HCT116 (cell line): ENCODE measurements at regions not wholly inside any gene's neighbourhood (a gene's known extent, or its start where the extent isn't known, plus 50 kb on each side); places are given as distances from the start of the nearest gene placed in this dataset.

Experiments
- ATAC-seq: fragments of 200-7000 bp; cut with Tn5 transposase; 2 replicates; pipeline ENCODE4 v1.9.1; 2020; ENCODE audit warnings: mild to moderate bottlenecking, moderate library complexity
- BruUV-seq: library from RNA; stranded (reverse); fragments of 400-500 nt; replicated peaks from 2 replicates; lab custom pipeline; 2021; lab: Mats Ljungman, UMichigan
- CTCF ChIA-PET: fragments of 300-600 bp; sonication (Branson Sonifier 250); formaldehyde crosslinking; loops from one replicate; lab custom pipeline; 2021; ENCODE audit warnings: antibody characterized with exemption; lab: Charles Lee
- POLR2A ChIA-PET: fragments of 300-600, 350-600 bp; sonication (Branson Sonifier 250); formaldehyde crosslinking; loops from one replicate; lab custom pipeline; 2021; ENCODE audit warnings: antibody characterized with exemption; lab: Charles Lee
- RAD21 ChIA-PET, 2 experiments: fragments of 300-600 bp; sonication (Branson Sonifier 250); formaldehyde crosslinking; loops; one replicate each; lab custom pipeline; 2023; ENCODE audit warnings: low total read pairs in 2 of 2; ENCODE audit not compliant: uncharacterized antibody in 2 of 2, unreplicated experiment in 2 of 2, low non-redundant PET in 1 of 2; lab: Charles Lee
- DNase-seq: peaks from one replicate; pipeline ENCODE4 v3.0.0-alpha.2; 2010; ENCODE audit warnings: low read depth, low spot score
- H2AFZ ChIP-seq: fragments of 200-600 bp; shearing (Covaris generic), sonication (generic); 2 replicates; pipeline ENCODE4 v1.6.1; 2017; ENCODE audit warnings: low read depth, mixed run types, mixed read lengths, antibody characterized with exemption, low read length; ENCODE audit not compliant: poor library complexity, severe bottlenecking
- H3K27ac ChIP-seq: 2 replicates; pipeline ENCODE4 v1.5.1; 2012; ENCODE audit warnings: low read depth, low read length
- H3K27me3 ChIP-seq: fragments of 200-600 bp; sonication (generic); 2 replicates; pipeline ENCODE4 v1.6.1; 2016; ENCODE audit warnings: mixed run types, low read length, mixed read lengths; ENCODE audit not compliant: insufficient read depth
- H3K36me3 ChIP-seq, 2 experiments: fragments of 200-500 bp in 1 of 2; fragments of 200-600 bp in 1 of 2; sonication (Bioruptor generic) in 1 of 2; sonication (generic) in 1 of 2; 2 replicates each; pipeline versions ENCODE4 v1.5.1 to v1.6.1; 2014 to 2016; ENCODE audit warnings: low read length in 2 of 2, inconsistent platforms in 1 of 2, mixed read lengths in 1 of 2, mixed run types in 1 of 2; ENCODE audit not compliant: insufficient read depth in 2 of 2, control insufficient read depth in 1 of 2
- H3K4me1 ChIP-seq, 2 experiments: fragments of 200-600 bp in 1 of 2; sonication (generic) in 1 of 2; 2 replicates each; pipeline versions ENCODE4 v1.5.1 to v1.6.1; 2012 to 2017; ENCODE audit warnings: low read length in 2 of 2, inconsistent platforms in 1 of 2, mild to moderate bottlenecking in 1 of 2, mixed read lengths in 1 of 2, mixed run types in 1 of 2, moderate library complexity in 1 of 2; ENCODE audit not compliant: insufficient read depth in 2 of 2, control insufficient read depth in 1 of 2
- H3K4me2 ChIP-seq: fragments of 200-600 bp; sonication (generic); 2 replicates; pipeline ENCODE4 v1.6.1; 2017; ENCODE audit warnings: mixed run types, low read length, mixed read lengths
- H3K4me3 ChIP-seq, 2 experiments: fragments of 200-600 bp in 1 of 2; sonication (generic) in 1 of 2; replicated peaks in 1 of 2; 2 replicates each; pipeline ENCODE4 v1.5.1; 2011 to 2016; ENCODE audit warnings: low read length in 2 of 2, control low read depth in 1 of 2, low read depth in 1 of 2, mild to moderate bottlenecking in 1 of 2, mixed read lengths in 1 of 2, mixed run types in 1 of 2
- H3K79me2 ChIP-seq: fragments of 200-600 bp; sonication (generic); 2 replicates; pipeline ENCODE4 v1.6.1; 2017; ENCODE audit warnings: mild to moderate bottlenecking, mixed run types, low read length, moderate library complexity, mixed read lengths; ENCODE audit not compliant: insufficient read depth
- H3K9ac ChIP-seq: fragments of 200-600 bp; sonication (generic); 2 replicates; pipeline ENCODE4 v1.6.1; 2016; ENCODE audit warnings: low read length, mixed read lengths
- H3K9me2 ChIP-seq: fragments of 200-600 bp; sonication (generic), shearing (Covaris generic); 2 replicates; pipeline ENCODE4 v1.6.1; 2017; ENCODE audit warnings: mixed run types, mild to moderate bottlenecking, moderate library complexity; ENCODE audit not compliant: insufficient read depth
- H3K9me3 ChIP-seq, 2 experiments: fragments of 200-500 bp in 1 of 2; fragments of 200-600 bp in 1 of 2; sonication (Bioruptor generic) in 1 of 2; sonication (generic) in 1 of 2; 2 replicates each; pipeline ENCODE4 v1.6.1; 2014 to 2017; ENCODE audit warnings: low read length in 2 of 2, mixed read lengths in 2 of 2, inconsistent platforms in 1 of 2, low read depth in 1 of 2, mild to moderate bottlenecking in 1 of 2, mixed run types in 1 of 2, moderate library complexity in 1 of 2; ENCODE audit not compliant: control insufficient read depth in 1 of 2, insufficient read depth in 1 of 2
- H4K20me1 ChIP-seq: fragments of 200-600 bp; sonication (generic), shearing (Covaris generic); 2 replicates; pipeline ENCODE4 v1.6.1; 2017; ENCODE audit warnings: mixed run types, mild to moderate bottlenecking, moderate library complexity; ENCODE audit not compliant: insufficient read depth
- CEBPB ChIP-seq: IDR thresholded peaks from 2 replicates; pipeline ENCODE4 v1.6.1; 2012; ENCODE audit warnings: low read depth
- FOSL1 ChIP-seq: IDR thresholded peaks from 2 replicates; pipeline ENCODE4 v1.6.1; 2012; ENCODE audit warnings: low read depth
- ZBTB33 ChIP-seq: IDR thresholded peaks from 2 replicates; pipeline ENCODE4 v1.6.1; 2011; ENCODE audit warnings: mild to moderate bottlenecking, low read length, moderate library complexity; ENCODE audit not compliant: insufficient replicate concordance; ENCODE audit errors: extremely low read depth
- ZNF274 ChIP-seq: fragments of 200-500 bp; sonication (Bioruptor generic); IDR thresholded peaks from 2 replicates; pipeline ENCODE4 v1.6.1; 2014; ENCODE audit warnings: mild to moderate bottlenecking, low read depth, low read length, inconsistent platforms
- intact Hi-C: fragments of 100-400 bp; cut with micrococcal nuclease; formaldehyde crosslinking; loops from 2 replicates; pipeline ENCODE4 v1.10.0; 2022
- TF ChIP-seq, protein P1 (sequence below): IDR thresholded peaks from 2 replicates; pipeline ENCODE4 v1.6.1; 2012; ENCODE audit warnings: low read depth

DNA sequence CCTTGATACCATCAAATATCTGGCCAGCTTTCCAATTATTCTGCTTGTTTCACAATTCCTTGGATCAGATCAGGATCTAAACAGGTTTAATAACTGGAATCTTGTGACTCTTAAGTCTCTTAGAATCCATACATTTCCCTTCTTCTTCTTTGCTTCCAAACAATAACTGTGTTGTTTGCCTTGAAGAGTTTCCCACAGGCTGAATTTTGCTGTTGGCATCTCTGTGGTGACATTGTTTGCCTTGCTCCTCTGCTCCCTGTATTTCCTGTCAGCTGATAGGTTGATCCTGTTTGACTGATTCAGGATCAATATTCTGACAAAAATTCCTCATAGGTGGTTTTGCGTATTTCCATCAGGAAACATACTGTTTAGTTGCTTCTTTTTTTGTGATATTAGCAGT, 248.4 kb upstream of the LMCD1 start:
- H3K9me2 ChIP-seq = no peaks in the 10 kb centered on the region
- no peaks in the 10 kb centered on the region for H3K4me1 ChIP-seq
- no peaks in the 10 kb centered on the region for H3K36me3 ChIP-seq
- H3K4me3 ChIP-seq = no peak overlapping the region
- no peak overlapping the region for H3K27ac ChIP-seq
- ChIA-PET RAD21 (no interaction called here), CTCF (no interaction called here), POLR2A (no interaction called here)
- H3K9ac ChIP-seq = no peak overlapping the region
- intact Hi-C loops = no loop called here
- no peaks in the 10 kb centered on the region for H3K27me3 ChIP-seq
- H3K4me2 ChIP-seq = no peak overlapping the region
- DNase-seq (no peak), ATAC-seq (no peak)
- TF ChIP-seq FOSL1 = no peak
- H2AFZ ChIP-seq = no peak overlapping the region
- H3K79me2 ChIP-seq = no peaks in the 10 kb centered on the region
- no peaks in the 10 kb centered on the region for H4K20me1 ChIP-seq
- no TSS peak for BruUV-seq
- H3K9me3 ChIP-seq = no peaks in the 10 kb centered on the region

- no peaks in the 10 kb centered on the region for H3K79me2 ChIP-seq
- POLR2A ChIA-PET = no interaction called here
- intact Hi-C loops = no loop called here
- no peak overlapping the region for H2AFZ ChIP-seq
- H3K9me2 ChIP-seq = no peaks in the 10 kb centered on the region
- no peaks in the 10 kb centered on the region for H3K9me3 ChIP-seq
- H3K9ac ChIP-seq = no peak overlapping the region
- CTCF ChIA-PET = interaction anchor here (1.4 kb wide), 1 partner anchor 15 kb away, joined by 10 read pairs; no protein-coding TSS in a partner anchor
- RAD21 ChIA-PET = no interaction called here
- H3K4me2 ChIP-seq = no peak overlapping the region
- DNase-seq = no peak
- no peaks in the 10 kb centered on the region for H3K4me1 ChIP-seq
- BruUV-seq = no TSS peak
- TF ChIP-seq, protein P1, sequence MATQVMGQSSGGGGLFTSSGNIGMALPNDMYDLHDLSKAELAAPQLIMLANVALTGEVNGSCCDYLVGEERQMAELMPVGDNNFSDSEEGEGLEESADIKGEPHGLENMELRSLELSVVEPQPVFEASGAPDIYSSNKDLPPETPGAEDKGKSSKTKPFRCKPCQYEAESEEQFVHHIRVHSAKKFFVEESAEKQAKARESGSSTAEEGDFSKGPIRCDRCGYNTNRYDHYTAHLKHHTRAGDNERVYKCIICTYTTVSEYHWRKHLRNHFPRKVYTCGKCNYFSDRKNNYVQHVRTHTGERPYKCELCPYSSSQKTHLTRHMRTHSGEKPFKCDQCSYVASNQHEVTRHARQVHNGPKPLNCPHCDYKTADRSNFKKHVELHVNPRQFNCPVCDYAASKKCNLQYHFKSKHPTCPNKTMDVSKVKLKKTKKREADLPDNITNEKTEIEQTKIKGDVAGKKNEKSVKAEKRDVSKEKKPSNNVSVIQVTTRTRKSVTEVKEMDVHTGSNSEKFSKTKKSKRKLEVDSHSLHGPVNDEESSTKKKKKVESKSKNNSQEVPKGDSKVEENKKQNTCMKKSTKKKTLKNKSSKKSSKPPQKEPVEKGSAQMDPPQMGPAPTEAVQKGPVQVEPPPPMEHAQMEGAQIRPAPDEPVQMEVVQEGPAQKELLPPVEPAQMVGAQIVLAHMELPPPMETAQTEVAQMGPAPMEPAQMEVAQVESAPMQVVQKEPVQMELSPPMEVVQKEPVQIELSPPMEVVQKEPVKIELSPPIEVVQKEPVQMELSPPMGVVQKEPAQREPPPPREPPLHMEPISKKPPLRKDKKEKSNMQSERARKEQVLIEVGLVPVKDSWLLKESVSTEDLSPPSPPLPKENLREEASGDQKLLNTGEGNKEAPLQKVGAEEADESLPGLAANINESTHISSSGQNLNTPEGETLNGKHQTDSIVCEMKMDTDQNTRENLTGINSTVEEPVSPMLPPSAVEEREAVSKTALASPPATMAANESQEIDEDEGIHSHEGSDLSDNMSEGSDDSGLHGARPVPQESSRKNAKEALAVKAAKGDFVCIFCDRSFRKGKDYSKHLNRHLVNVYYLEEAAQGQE = no peak
- TF ChIP-seq ZNF274 = no peak
- TF ChIP-seq ZBTB33 = no peak
- no peak for TF ChIP-seq FOSL1
- TF ChIP-seq CEBPB = peak; percentile 19; the same call in 1 of the 2 replicates
- no peak overlapping the region for H3K4me3 ChIP-seq
- no peaks in the 10 kb centered on the region for H4K20me1 ChIP-seq
- no peaks in the 10 kb centered on the region for H3K27me3 ChIP-seq
- H3K27ac ChIP-seq = no peak overlapping the region
- no peak for ATAC-seq
- no peaks in the 10 kb centered on the region for H3K36me3 ChIP-seq
Observed at GRCh38 chr3:8254489-8254888, 247.1 kb upstream of the LMCD1 start.
